NCI-H2227 (cell line): ENCODE measurements at regions not wholly inside any gene's neighbourhood (a gene's known extent, or its start where the extent isn't known, plus 50 kb on each side); places are given as distances from the start of the nearest gene placed in this dataset.

Source experiments
- DNase-seq: peaks from one replicate; lab custom pipeline; 2025; ENCODE audit not compliant: unreplicated experiment; lab: John Stamatoyannopoulos, UW

DNA sequence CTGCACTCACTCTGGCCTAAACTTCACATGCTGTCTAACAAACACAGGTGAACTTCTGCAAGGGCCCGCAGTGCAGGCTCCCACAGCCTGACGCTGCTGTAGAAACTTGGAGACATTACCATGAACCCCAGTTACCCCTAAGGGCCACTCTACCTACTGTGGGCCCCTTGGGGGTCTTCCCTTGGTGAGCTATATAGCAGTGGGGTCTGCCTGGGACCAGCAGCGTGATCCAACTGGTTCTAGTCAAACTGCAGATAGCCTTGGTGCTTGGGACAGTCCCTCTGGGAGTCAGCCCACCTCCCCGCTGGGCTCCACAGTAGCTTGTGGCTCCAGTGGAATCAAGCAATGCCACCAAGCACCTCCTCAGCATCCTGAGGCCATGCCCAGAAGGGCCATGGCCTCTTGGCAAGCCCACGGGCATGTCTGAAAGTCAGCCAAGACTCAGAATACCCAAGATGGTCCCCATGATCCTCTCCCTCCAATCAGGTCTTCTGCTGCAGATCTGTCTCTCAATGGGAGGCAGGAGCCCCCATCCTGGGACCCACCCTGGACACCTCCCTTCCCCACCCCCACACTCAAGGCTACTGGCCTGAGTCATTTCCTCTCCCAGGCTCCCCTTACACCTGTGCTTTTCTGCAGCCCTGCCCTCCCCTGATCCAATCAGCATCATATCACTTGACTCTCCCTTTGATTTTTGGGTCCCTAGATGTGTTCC is 230.0 kb upstream of the IRX1 start:
- DNase-seq = no peak

DNA sequence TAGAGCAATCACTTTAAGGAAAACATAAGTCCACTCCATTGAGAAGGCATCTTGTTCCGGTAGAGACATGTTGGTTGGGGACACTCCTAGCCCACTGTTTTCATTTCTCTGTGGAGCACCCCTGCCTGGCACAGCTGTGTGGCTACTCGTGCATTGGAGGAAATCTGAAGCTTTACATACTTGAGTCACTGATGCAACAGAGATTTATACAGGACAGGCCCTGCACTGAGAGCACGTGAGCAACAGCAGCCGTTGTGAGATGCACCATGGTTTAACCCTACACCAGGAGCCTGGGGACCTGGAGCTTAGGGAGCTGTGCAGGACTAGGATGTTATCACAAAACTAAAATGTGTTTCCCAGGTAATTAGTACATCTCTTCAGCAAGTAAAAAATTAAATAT is 230.7 kb upstream of the IRX1 start:
- no peak for DNase-seq

- DNase-seq = no peak
Measured at GRCh38 chr5:3364433-3364832, 231.2 kb upstream of the IRX1 start.

- no peak for DNase-seq
Measured at GRCh38 chr5:3362606-3362910, 233.1 kb upstream of the IRX1 start.

GRCh38 chr5:3361811-3362605 is 233.6 kb upstream of the IRX1 start:
- no peak for DNase-seq

- DNase-seq = no peak
Measured at GRCh38 chr5:3359642-3360041, 236.0 kb upstream of the IRX1 start.

- DNase-seq = no peak
Measured at GRCh38 chr5:3357291-3357690, 238.3 kb upstream of the IRX1 start.

DNA sequence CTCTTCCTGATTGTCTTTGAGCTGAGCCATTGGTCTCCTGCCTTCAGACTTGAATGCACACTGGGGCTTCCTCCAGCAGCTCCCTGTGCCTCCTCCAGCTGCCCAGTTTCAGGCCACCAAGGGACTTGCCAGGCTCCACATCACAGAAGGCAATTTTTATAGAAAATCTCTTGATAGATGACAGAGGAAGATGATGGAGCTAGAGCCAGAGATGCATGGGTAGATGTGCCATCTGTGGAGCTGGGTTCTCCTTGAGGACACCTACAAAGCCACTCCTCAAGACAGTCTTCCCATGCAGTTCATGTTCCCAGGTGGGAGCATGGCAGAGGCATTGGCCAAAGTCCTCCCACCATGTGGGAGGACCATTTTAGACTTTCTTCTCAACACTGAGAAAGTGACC is 239.6 kb upstream of the IRX1 start:
- no peak for DNase-seq

- no peak for DNase-seq
Measured at GRCh38 chr5:3355126-3355525, 240.5 kb upstream of the IRX1 start.

GRCh38 chr5:3354606-3355005 is 241.0 kb upstream of the IRX1 start:
- DNase-seq = no peak

DNA sequence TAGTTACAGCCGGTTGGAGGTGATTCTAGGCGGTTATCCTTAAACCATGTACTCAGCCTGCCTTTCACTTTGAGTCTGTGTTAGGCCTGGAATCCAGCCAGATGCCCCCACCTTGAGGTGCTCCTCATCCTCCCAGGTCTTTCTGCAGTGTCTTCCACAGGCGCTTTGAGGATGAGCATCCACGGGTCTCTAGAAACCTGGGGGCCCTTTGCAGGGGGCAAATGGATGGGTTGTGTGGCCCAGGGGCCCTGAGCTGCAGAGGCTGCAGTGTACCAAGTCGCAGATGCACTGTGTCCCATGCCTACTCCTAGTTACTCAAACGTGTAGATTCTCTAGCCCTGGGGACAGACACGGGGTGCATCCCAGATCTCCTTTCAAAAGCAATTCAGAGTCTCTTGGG is 242.1 kb upstream of the IRX1 start:
- DNase-seq = no peak

DNA sequence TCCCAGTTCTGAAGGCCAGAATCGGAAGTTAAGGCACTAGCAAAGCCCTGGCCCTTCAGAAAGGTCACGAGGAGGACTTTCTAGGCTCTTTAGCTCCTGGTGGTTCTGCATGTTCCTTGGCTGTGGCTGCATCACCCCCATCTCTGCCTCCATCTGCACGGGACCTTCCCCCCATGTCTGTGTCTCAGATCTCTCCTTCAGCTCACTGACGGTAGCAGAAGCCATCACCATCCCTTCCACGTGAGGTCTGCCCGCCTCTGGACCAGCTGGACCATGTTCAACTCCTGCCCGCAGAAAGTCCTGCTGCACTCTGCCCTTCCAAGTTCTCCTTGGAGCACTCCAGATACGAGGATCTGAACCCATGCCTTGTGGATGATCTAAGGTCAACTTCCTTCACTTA is 242.9 kb upstream of the IRX1 start:
- DNase-seq = no peak

- no peak for DNase-seq
Measured at GRCh38 chr5:3351581-3352442, 243.8 kb upstream of the IRX1 start.

- DNase-seq = no peak
Measured at GRCh38 chr5:3350781-3351180, 244.9 kb upstream of the IRX1 start.

- DNase-seq = no peak
Measured at GRCh38 chr5:3349704-3350565, 245.7 kb upstream of the IRX1 start.

DNA sequence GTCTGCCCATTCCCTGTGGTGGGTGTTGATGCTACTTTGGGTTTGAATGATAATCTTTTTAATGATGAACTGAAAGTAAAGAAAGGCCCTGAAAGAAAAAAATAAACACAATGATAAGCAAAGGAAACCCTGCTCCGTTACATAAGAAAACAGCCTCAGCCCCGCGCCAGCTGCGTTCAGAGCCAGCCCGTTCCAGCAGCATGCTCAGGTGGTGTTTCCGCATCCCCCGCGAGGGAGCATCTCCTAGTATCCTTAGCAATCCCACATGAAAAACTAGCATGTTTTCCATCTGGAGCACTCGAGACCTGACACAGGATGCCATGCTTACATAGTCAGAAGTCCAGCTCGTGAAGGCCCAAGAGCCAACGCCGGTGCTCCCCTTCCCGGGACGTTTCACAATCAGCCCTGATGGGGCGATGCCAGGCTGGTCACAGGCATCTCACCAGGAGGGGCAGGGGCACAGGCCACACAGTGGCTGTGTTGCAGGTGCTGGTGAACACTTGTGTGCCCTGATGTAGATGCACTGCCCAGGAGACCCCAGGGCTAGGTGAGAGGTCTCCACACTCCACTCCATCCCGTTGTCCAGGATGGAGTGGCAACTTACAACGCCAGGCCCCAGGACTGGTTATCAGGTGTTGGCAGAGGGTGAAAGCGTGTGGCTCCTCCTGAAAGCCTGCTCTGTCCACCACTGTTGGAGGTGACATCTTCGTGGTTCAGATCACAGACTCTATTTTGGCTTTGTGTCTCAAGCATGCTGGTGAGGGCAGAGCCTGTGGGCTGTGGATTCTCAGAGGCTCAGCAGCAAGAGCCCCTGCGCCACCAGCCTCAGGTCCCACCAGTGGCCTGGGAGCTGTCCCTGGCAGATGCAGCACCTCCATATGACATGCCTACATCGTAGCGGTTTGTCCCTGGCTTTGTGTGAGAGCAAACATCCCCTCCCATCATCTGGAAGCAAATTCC is 246.8 kb upstream of the IRX1 start:
- no peak for DNase-seq

GRCh38 chr5:3347741-3348140 is 247.9 kb upstream of the IRX1 start:
- no peak for DNase-seq

DNA sequence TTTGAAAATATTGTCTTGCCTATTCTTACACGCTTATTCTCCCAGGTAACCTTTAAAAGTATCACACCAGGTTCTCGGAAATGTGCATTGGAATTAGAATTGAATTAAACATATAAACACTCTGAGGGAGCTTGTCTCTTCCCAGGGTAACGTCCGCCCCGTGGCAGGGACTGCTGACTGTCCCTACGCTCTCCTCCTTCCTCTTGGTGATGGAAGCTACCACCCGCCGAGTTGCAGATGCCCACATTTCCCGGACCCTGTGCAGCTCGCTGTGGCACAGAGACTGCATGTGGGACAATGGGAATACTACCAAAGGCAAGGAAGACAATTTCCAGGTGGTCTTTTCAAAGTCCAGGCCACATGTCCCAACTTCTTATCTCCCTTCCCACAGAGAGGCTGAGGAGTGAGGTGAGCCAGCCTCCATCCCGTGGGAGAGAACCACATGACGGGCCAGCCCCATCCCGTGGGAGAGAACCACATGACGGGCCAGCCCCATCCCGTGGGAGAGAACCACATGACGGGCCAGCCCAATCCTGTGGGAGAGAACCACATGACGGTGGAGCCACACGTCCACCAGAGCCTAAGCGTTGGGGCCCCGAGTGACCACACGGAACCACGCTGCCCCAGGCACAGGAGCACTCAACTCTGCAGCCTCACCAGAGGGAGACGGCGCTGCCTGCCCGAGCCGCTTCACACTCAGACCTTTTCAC is 249.4 kb upstream of the IRX1 start:
- no peak for DNase-seq

DNA sequence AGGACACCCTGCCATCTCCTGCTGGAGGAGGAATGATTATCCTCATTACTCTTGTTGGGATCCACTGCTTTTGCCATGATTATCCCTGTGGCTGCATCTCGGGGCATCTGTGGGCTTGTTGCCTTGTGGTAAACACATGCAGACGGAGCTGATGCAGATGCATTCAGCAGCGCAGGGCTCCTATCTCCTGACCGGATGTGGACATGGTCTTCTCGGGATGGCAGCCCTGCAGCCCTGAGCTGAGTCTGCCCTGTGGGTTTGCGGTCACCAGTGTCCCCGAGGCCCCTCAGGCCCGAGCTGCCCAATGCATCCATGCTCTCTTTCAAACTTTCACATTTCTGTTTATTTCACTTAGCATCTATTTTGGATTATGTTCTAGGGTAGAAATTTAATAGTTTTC is 250.4 kb upstream of the IRX1 start:
- DNase-seq = no peak
